ENCODE measurements at regions not wholly inside any gene's neighbourhood (a gene's known extent, or its start where the extent isn't known, plus 50 kb on each side); places are given as distances from the start of the nearest gene placed in this dataset.
A peak's percentile ranks its signal among the peaks of the same experiment; 100 is the strongest.

GRCh38 chr13:104773775-104774174 is 1707.6 kb upstream of the SLC10A2 start:
- H3K4me1 ChIP-seq (ENCODE audit: insufficient read depth, poor library complexity, severe bottlenecking) = no peaks in the 10 kb centered on the region
- H3K27me3 ChIP-seq (ENCODE audit: insufficient read depth, poor library complexity, severe bottlenecking) = no peaks in the 10 kb centered on the region
- H3K9me3 ChIP-seq (ENCODE audit: severe bottlenecking) = no peaks in the 10 kb centered on the region
- no peak overlapping the region for H3K27ac ChIP-seq (ENCODE audit: poor library complexity, severe bottlenecking)
- no peaks in the 10 kb centered on the region for H3K36me3 ChIP-seq (ENCODE audit: low read depth)
- TF ChIP-seq CTCF (IDR thresholded peaks at IDR 0.05; ENCODE audit: poor library complexity, severe bottlenecking) = peak; percentile 85
- no peak overlapping the region for H3K4me3 ChIP-seq (ENCODE audit: severe bottlenecking)
- ATAC-seq (ENCODE audit: low read depth) (peak; percentile 57; the same call in 1 of the 3 replicates), DNase-seq (ENCODE audit: low spot score) (no peak)

DNA sequence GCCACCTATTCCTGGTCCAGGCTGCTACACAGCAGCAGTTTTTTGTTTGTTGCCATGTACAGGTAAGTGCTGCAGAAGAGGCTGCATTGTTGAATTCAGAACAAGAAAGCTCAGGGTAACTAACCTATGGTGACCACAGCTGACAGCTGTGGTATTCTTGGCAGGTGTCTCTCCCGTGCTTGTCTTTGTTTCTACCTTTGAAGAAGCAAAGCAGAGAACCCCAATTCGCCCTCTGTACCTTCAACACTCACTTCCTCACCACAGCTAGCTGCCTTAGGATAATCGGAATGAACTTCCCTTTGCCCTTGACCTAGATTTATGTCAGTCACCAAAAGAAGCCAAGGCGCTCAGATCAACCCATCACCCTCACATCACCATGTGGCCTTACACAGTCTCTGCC is 1703.3 kb upstream of the SLC10A2 start:
- no peaks in the 10 kb centered on the region for H3K36me3 ChIP-seq (ENCODE audit: low read depth)
- ATAC-seq (ENCODE audit: low read depth) (no peak), DNase-seq (ENCODE audit: low spot score) (no peak)
- no peaks in the 10 kb centered on the region for H3K27me3 ChIP-seq (ENCODE audit: insufficient read depth, poor library complexity, severe bottlenecking)
- TF ChIP-seq CTCF (IDR thresholded peaks at IDR 0.05; ENCODE audit: poor library complexity, severe bottlenecking) = no peak
- no peaks in the 10 kb centered on the region for H3K4me1 ChIP-seq (ENCODE audit: insufficient read depth, poor library complexity, severe bottlenecking)
- H3K27ac ChIP-seq (ENCODE audit: poor library complexity, severe bottlenecking) = no peak overlapping the region
- no peaks in the 10 kb centered on the region for H3K9me3 ChIP-seq (ENCODE audit: severe bottlenecking)
- no peak overlapping the region for H3K4me3 ChIP-seq (ENCODE audit: severe bottlenecking)

- H3K4me3 ChIP-seq (ENCODE audit: severe bottlenecking) = no peak overlapping the region
- no peak for TF ChIP-seq CTCF (IDR thresholded peaks at IDR 0.05; ENCODE audit: poor library complexity, severe bottlenecking)
- H3K27me3 ChIP-seq (ENCODE audit: insufficient read depth, poor library complexity, severe bottlenecking) = no peaks in the 10 kb centered on the region
- no peaks in the 10 kb centered on the region for H3K36me3 ChIP-seq (ENCODE audit: low read depth)
- DNase-seq (ENCODE audit: low spot score) (no peak), ATAC-seq (ENCODE audit: low read depth) (no peak)
- no peaks in the 10 kb centered on the region for H3K9me3 ChIP-seq (ENCODE audit: severe bottlenecking)
- no peak overlapping the region for H3K27ac ChIP-seq (ENCODE audit: poor library complexity, severe bottlenecking)
- H3K4me1 ChIP-seq (ENCODE audit: insufficient read depth, poor library complexity, severe bottlenecking) = no peaks in the 10 kb centered on the region
These were observed 1700.1 kb upstream of the SLC10A2 start for GRCh38 chr13:104766319-104766718.

DNA sequence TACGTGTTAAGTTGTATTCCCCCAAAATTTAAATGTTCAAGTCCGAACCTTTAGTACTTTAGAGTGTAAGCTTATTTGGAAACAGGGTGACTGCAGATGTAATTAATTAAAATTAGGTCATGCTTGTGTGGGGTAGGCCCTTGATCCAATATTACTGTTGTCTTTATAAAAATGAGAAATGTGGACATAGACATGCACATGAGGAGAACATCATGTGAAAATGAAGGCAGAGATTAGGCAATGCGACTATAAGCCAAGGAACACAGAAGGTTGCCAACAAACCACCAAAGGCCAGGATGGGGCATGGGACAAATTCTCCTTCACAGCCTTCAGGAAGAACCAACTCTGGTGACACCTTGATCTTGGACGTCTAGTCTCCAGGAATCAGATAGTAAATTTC is 1698.4 kb upstream of the SLC10A2 start:
- no peak overlapping the region for H3K27ac ChIP-seq (ENCODE audit: poor library complexity, severe bottlenecking)
- no peaks in the 10 kb centered on the region for H3K36me3 ChIP-seq (ENCODE audit: low read depth)
- no peaks in the 10 kb centered on the region for H3K4me1 ChIP-seq (ENCODE audit: insufficient read depth, poor library complexity, severe bottlenecking)

More for the DNA sequence above, 1698.4 kb upstream of the SLC10A2 start:
- DNase-seq (ENCODE audit: low spot score) (no peak), ATAC-seq (ENCODE audit: low read depth) (no peak)
- TF ChIP-seq CTCF (IDR thresholded peaks at IDR 0.05; ENCODE audit: poor library complexity, severe bottlenecking) = no peak
- no peaks in the 10 kb centered on the region for H3K27me3 ChIP-seq (ENCODE audit: insufficient read depth, poor library complexity, severe bottlenecking)
- H3K9me3 ChIP-seq (ENCODE audit: severe bottlenecking) = no peaks in the 10 kb centered on the region
- H3K4me3 ChIP-seq (ENCODE audit: severe bottlenecking) = no peak overlapping the region

All from RWPE2 (cell line).